GM20000 (cell line): ENCODE measurements at regions not wholly inside any gene's neighbourhood (a gene's known extent, or its start where the extent isn't known, plus 50 kb on each side); places are given as distances from the start of the nearest gene placed in this dataset.
"Not testable (repeated sequence)": the region's sequence is repeated elsewhere in the genome, so short reads cannot be mapped to it uniquely, and the experiment has no call there.

Source experiments
- DNase-seq: peaks from one replicate; pipeline ENCODE4 v3.0.0; 2012; ENCODE audit warnings: low spot score
- TF ChIP-seq, protein P1 (sequence below): IDR thresholded peaks from 2 replicates; pipeline ENCODE4 v1.5.1; 2012; ENCODE audit warnings: mild to moderate bottlenecking, control low read depth; ENCODE audit errors: extremely low read depth, missing control alignments

DNA sequence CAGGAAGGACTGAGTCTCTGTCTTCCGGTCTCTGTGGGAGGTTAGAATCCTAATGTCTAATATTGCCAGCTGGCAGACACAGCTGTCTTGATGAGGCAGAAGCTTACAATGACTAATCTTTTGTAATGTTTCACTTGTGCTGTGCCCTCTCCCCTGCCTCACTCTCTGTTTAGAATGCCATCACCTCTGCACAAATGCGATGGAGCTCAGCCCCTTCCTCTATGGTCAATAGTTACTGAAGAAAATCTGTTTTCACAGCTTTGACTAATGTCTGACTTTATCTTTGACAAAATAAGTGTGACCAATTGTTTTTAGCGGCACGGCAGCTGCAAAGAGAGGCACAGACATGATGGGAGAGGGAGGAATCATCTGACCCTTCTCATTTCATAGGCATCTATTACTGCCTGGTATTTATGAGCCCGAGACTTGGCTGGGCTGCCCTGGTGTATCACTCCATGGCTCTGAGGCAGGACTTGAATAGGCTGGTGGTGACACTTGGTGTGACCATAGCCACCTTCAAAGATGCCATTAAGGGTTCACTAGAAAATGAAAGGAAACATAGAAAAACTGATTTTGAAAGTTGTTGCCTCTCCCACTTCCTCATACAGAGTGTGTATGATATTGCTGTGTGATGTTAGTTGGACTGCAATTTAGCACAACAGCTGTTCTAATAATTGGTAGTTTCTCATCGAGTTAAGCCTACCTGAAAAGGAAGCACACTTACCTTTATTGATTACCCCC lies 163.2 kb upstream of the NBPF11 start:
- TF ChIP-seq, protein P1, sequence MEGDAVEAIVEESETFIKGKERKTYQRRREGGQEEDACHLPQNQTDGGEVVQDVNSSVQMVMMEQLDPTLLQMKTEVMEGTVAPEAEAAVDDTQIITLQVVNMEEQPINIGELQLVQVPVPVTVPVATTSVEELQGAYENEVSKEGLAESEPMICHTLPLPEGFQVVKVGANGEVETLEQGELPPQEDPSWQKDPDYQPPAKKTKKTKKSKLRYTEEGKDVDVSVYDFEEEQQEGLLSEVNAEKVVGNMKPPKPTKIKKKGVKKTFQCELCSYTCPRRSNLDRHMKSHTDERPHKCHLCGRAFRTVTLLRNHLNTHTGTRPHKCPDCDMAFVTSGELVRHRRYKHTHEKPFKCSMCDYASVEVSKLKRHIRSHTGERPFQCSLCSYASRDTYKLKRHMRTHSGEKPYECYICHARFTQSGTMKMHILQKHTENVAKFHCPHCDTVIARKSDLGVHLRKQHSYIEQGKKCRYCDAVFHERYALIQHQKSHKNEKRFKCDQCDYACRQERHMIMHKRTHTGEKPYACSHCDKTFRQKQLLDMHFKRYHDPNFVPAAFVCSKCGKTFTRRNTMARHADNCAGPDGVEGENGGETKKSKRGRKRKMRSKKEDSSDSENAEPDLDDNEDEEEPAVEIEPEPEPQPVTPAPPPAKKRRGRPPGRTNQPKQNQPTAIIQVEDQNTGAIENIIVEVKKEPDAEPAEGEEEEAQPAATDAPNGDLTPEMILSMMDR: no peak

DNA sequence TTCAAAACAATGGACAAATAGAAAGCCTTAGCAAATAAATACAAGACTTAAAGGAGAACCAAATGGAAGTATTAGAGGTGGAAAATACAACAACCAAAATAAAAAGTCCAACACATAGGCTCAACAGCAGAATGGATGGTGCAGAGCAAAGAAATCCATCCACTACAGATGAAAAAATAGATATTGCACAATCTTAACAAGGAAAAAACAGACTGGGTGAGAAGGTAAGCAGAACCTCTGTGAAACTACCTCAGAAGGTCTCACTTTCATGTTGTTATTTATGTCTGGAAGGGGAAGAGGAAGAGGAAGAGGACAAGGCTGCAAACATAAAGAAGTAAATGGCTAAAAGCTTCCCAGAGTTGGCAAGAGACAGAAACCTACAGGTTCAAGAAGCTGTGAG lies 158.7 kb upstream of the NBPF11 start:
- DNase-seq: no peak
- TF ChIP-seq, protein P1: no peak

More for the DNA sequence above, 163.2 kb upstream of the NBPF11 start:
- peak; percentile 61 for DNase-seq

DNA sequence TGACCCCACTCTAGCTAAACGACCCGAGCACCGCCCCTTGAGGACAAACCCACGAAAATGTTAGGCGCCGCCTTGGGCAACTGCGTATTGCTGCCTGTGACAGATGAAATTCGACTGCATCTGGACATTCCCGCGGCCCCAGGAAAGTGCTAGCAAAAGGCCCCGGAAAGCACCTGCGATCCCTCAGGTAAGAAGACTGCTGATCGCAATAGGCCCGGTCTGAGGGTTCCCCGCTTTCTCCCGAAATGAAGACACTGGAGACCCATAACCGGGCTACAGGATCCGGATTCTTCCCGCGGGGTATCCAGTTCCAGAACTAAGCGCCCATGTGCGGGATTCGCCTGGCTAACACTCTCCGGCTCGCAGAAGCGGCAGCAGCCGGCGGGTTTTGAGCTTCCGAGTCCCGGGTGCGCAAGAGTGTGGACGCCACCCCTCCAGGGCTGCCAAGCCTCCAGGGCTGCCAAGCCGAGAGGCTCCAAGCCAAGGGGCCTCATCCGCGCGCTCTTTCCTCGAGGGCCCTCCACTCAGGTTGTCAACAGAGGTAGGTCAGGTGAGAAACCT lies 157.9 kb upstream of the NBPF11 start:
- TF ChIP-seq, protein P1: no peak
- no peak for DNase-seq

DNA sequence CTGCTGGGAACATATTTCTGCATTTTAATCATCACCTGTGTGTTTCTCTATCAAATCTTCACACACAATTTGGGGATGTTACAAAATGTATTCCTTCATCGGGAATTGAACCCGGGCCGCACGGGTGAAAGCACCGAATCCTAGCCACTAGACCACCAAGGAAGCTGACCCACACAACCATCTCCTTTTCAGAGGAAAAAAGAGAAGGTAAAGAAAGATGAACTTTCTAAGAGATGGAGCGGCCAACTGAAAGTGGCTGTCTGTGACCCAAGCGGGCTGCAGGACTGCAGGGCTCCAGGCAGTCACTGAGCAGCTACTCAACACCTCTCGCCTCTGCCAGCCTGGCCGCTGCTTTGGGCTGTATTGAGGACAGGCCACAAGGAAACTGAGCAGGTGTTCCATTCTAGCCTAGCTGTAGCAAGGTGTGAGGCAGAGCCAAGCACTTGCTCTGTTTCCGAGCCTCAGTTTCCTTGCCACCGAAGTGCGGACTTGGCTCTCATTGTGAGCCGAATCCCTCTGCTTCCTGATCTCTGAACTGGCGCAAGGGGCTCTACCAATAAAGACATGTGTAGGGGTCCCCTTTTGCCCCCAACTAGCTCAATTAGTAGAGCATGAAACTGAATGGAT lies 156.9 kb upstream of the NBPF11 start:
- no peak for DNase-seq
- TF ChIP-seq, protein P1: no peak

DNA sequence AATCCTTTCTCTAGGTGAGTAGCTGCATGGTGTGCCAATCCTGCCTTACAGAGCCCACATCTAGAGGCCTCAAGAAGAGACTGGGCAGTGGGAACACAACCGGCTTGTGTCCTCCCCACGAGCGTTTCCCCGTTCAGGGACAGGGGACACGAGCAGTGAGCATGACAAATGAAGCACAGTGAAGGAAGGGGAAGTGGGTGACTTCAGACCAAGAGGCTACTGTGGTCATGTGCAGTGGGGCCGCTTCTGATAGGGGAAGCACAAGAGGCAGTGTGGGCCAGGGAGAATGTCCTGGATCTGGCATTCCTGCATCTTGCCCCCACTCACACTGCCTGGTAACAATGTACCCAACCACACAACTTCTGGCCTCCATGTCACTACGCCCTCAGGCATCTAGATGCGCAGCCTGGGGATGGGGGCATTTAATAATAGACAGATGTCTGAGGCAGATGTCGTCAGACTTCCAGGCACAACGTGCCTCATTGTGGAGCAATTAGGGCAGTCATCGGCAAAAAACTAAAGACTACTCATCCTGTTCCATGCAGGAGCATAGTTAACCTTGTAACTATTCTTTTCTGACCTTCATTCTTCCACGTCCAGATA lies 155.6 kb upstream of the NBPF11 start:
- DNase-seq: no peak

DNA sequence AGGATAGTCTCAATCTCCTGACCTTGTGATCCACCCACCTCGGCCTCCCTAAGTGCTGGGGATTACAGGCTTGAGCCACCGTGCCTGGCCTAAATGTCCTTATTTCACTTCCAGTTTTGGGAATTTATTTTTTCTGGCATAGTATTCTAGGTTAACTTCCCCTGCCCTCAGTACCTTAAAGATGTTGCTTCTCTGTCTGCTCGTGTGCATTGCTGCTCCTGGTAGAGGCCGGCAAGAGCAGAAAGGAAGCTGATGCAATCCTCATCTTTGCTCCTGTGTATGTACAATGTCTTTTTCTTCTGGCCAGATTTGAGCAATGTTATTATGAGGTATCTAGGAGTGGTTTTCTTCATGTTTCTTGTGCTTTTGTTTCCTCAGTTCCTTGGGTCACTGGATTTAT lies 152.9 kb upstream of the NBPF11 start:
- not testable (repeated sequence) for DNase-seq

More for the DNA sequence above, 155.6 kb upstream of the NBPF11 start:
- TF ChIP-seq, protein P1: no peak

DNA sequence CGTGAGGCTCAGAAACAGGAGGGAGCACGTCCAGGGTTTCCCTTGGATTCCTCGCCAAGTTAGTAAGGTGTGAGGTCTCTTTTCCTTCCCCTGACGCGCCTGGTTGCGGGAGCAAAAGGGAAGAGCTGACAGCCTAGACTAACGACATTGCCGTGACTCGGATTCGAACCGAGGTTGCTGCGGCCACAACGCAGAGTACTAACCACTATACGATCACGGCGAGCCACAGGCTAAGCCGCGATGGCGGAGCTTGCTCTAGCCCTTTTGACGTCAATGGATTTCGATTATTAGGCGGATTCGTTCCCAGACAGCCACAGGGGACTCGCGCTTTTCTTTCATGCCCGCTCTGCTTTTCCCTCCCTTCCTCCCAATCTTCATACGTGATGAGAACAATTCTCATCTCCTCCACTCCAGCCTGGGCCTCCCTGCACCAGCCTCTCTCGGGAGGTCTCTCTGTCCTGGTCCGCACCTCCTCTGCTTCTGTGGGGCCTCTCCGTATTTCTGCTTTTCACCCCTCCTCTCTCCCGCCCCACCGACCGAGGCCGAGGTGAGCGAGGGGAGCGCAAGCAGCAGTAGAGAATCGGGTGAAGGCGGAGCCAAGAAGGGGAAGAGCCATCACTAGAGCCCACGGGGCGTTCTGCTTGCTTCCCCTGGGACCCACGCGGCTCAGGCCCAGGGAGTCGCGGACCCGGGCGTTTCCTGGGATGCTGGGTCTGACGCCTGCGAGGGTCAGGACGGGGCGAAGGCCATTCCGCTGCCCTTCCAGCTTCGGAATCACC lies 150.7 kb upstream of the NBPF11 start:
- not testable (repeated sequence) for DNase-seq

DNA sequence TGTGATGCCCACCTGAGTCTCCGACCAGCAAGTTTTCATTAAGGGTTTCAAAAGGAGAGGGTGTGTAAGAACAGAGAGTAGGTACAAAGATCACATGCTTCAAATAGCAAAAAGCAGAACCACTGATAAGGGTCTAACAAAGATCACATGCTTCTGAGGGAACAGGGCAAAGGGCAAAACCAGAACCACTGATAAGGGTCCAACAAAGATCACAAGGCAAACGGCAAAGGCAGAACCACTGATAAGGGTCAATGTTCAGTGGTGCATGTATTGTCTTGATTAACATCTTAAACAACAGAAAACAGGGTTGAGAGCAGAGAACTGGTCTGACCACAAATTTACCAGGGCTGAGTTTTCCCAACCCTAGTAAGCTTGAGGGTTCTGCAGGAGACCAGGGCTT lies 145.8 kb upstream of the NBPF11 start:
- not testable (repeated sequence) for DNase-seq
